HEK293 (cell line): ENCODE measurements at regions not wholly inside any gene's neighbourhood (a gene's known extent, or its start where the extent isn't known, plus 50 kb on each side); places are given as distances from the start of the nearest gene placed in this dataset.

Experiments
- RBAK ChIP-seq: fragments of 450-650 bp; formaldehyde crosslinking; IDR thresholded peaks from 2 replicates; pipeline ENCODE4 v1.5.1; 2016; ENCODE audit warnings: missing biosample characterization, missing genetic modification characterization
- ZBTB8A ChIP-seq: fragments of 450-650 bp; formaldehyde crosslinking; IDR thresholded peaks from 2 replicates; pipeline ENCODE4 v1.5.1; 2016; ENCODE audit warnings: missing biosample characterization, missing genetic modification characterization
- ZNF335 ChIP-seq: fragments of 450-650 bp; formaldehyde crosslinking; conservative IDR thresholded peaks from 2 replicates; pipeline ENCODE4 v1.5.1; 2016; ENCODE audit warnings: missing biosample characterization, missing genetic modification characterization
- ZNF354C ChIP-seq: fragments of 450-650 bp; formaldehyde crosslinking; IDR thresholded peaks from 2 replicates; pipeline ENCODE4 v1.5.1; 2016; ENCODE audit warnings: missing biosample characterization, missing genetic modification characterization, low read depth, borderline replicate concordance
- ZNF596 ChIP-seq: fragments of 450-650 bp; IDR thresholded peaks from 2 replicates; pipeline ENCODE4 v1.5.0; 2018; ENCODE audit warnings: missing biosample characterization, mild to moderate bottlenecking, missing genetic modification characterization, moderate library complexity
- ZNF629 ChIP-seq: fragments of 450-650 bp; formaldehyde crosslinking; IDR thresholded peaks from 2 replicates; pipeline ENCODE4 v1.5.1; 2017; ENCODE audit warnings: missing biosample characterization, missing genetic modification characterization
- ZNF677 ChIP-seq: fragments of 450-650 bp; IDR thresholded peaks from 2 replicates; pipeline ENCODE4 v1.5.0; 2018; ENCODE audit warnings: missing biosample characterization, mild to moderate bottlenecking, missing genetic modification characterization, moderate library complexity
- TF ChIP-seq, protein P1 (sequence below): fragments of 450-650 bp; formaldehyde crosslinking; IDR thresholded peaks from 2 replicates; pipeline ENCODE4 v1.5.1; 2016; ENCODE audit warnings: missing biosample characterization, missing genetic modification characterization

DNA sequence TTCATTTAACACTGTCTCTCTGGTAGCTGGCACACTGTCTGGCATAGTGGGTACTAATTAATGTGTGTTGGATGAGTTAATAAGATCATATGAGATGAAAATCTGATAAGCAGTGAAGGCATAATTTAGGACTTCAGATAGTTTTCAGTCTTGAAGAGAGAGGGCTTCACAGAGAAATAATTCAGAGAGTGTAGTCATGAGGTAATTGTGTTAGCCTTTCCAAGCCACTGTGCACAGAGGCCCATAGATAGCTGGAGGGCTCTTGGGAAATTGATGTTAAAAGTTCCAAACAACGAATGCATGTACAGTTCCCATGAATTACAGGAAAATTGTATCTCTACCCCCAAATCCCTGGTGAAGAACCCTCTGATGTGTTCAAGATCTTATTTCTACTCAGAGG lies 133.8 kb upstream of the HMGA2 start:
- TF ChIP-seq, protein P1, sequence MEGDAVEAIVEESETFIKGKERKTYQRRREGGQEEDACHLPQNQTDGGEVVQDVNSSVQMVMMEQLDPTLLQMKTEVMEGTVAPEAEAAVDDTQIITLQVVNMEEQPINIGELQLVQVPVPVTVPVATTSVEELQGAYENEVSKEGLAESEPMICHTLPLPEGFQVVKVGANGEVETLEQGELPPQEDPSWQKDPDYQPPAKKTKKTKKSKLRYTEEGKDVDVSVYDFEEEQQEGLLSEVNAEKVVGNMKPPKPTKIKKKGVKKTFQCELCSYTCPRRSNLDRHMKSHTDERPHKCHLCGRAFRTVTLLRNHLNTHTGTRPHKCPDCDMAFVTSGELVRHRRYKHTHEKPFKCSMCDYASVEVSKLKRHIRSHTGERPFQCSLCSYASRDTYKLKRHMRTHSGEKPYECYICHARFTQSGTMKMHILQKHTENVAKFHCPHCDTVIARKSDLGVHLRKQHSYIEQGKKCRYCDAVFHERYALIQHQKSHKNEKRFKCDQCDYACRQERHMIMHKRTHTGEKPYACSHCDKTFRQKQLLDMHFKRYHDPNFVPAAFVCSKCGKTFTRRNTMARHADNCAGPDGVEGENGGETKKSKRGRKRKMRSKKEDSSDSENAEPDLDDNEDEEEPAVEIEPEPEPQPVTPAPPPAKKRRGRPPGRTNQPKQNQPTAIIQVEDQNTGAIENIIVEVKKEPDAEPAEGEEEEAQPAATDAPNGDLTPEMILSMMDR, result no peak
- no peak for TF ChIP-seq ZNF677 (tag by site-specific recombination)
- TF ChIP-seq ZNF354C (tag by site-specific recombination), result no peak
- TF ChIP-seq ZNF596 (tag by site-specific recombination), result no peak
- TF ChIP-seq ZBTB8A, result no peak
- no peak for TF ChIP-seq ZNF629 (tag by site-specific recombination)
- TF ChIP-seq RBAK (tag by site-specific recombination), result no peak
- TF ChIP-seq ZNF335, result no peak
